GM18909 (cell line): ENCODE measurements at regions not wholly inside any gene's neighbourhood (a gene's known extent, or its start where the extent isn't known, plus 50 kb on each side); places are given as distances from the start of the nearest gene placed in this dataset.
"Not testable (repeated sequence)": the region's sequence is repeated elsewhere in the genome, so short reads cannot be mapped to it uniquely, and the experiment has no call there.

Experiments
- ATAC-seq: cut with Tn5 transposase; IDR thresholded peaks from one replicate; pipeline ENCODE4 v1.9.1; 2021; ENCODE audit warnings: mild to moderate bottlenecking; ENCODE audit not compliant: unreplicated experiment, poor library complexity

- no peak for ATAC-seq
Observed at GRCh38 chr2:19111354-19111753, 247.1 kb downstream of the OSR1 start.

DNA sequence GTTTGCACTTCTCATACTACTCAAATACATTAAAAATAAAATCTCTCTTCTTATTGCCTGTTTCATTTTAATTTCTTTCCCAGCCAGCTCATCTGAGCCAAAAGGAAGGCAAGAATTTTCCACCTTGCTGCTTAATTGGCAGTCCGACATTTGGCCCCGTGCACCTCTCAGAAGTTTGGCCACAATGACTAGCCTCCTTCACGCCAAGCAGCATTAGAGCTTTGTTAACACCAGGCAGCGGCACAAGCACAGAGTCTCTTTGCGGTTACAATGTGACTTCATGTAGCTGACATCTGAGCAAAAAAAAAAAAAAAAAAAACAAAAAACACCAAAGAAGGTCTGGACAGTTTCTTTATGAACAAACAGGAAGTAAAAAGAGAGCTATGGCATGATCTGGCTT, 248.9 kb downstream of the OSR1 start:
- ATAC-seq: no peak

DNA sequence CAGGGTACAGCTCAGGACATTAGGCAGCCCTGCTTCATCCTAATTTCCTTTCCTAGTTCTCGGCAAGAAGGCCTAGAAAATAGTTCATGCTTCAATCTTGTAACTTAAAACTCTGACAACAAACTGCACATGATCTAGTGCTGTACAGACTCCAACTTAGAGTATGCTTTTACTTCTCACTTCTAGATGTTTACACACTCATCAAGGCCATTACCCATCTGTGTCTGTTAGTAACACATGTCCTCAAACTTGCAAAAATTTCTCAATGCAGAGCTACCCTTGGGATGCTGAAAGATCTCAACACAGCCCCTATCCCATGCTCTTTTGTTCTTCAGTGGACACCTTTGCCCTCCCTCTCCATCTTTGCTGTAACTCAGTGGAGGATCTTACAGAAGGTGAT, 252.0 kb downstream of the OSR1 start:
- no peak for ATAC-seq

- no peak for ATAC-seq
Observed at GRCh38 chr2:19104503-19104902, 253.9 kb downstream of the OSR1 start.

- no peak for ATAC-seq
Observed at GRCh38 chr2:19102696-19103423, 255.6 kb downstream of the OSR1 start.

GRCh38 chr2:19101968-19102367, 256.5 kb downstream of the OSR1 start:
- ATAC-seq: no peak

GRCh38 chr2:19100570-19100969, 257.9 kb downstream of the OSR1 start:
- ATAC-seq: no peak

GRCh38 chr2:19099181-19099580, 259.2 kb downstream of the OSR1 start:
- no peak for ATAC-seq

GRCh38 chr2:19098467-19099160, 259.8 kb downstream of the OSR1 start:
- ATAC-seq: no peak

- ATAC-seq: not testable (repeated sequence)
Observed at GRCh38 chr2:19089476-19089875, 268.9 kb downstream of the OSR1 start.

GRCh38 chr2:19086231-19086651, 272.2 kb downstream of the OSR1 start:
- ATAC-seq: no peak

DNA sequence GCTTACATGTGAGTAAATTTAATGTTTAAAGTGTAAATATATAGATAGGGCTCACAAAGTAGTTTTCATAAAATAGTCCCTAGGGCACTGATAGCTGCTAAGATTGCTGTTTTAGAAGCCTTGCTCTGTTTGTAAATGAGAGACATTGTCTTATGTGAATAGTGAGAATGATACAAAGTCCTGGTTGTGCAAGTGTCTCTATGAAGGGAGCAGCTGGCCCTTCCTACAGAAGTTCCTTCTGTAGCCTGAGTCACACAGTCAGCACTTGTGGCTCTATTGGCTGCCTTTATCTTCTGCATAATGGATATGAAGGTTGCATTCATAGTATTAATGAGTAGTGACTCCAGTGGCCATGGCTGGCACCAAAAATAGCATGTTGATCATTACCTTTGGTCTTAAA, 279.7 kb downstream of the OSR1 start:
- ATAC-seq: no peak

DNA sequence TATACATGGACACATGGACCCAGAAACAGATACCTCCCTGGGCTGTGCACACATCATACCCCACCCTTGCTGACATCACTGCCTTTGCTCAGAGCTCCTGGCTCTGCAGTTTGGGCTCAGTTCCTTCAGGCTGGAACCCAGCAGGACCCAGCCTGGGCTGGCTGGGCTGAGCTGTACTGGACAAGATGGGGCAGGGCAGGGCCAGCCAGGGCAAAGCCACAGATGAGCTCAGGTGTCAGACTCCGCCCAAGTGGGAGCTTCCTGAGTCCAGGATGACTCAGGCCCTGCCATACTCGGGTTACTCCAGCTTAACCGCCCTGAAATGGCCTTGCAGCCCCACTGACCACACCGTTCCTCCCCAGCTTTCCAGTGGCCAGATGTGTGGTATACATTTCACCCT, 284.9 kb downstream of the OSR1 start:
- no peak for ATAC-seq

DNA sequence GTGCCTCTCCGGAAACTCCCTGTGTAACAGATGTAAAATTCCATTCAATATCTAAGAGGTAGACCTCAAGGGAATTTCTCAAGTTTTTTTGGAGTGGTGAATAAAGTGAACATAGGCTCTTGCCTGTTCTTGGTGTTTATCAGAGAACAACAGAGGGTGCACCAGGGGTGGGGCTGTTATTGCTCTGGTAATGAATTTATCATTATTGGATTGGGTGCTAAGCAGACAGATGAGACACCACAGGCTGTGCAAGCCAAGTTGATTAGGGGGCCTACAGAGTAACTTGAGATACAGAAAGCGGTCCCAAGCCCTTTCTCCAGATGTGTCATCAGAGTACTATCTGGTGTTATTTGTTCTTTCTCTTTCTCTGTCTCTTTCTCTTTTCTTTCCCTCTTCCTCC, 286.3 kb downstream of the OSR1 start:
- ATAC-seq: no peak

GRCh38 chr2:19070886-19071285, 287.5 kb downstream of the OSR1 start:
- no peak for ATAC-seq

GRCh38 chr2:19068206-19068605, 290.2 kb downstream of the OSR1 start:
- no peak for ATAC-seq

- ATAC-seq: no peak
Observed at GRCh38 chr2:19062370-19062769, 296.1 kb downstream of the OSR1 start.

DNA sequence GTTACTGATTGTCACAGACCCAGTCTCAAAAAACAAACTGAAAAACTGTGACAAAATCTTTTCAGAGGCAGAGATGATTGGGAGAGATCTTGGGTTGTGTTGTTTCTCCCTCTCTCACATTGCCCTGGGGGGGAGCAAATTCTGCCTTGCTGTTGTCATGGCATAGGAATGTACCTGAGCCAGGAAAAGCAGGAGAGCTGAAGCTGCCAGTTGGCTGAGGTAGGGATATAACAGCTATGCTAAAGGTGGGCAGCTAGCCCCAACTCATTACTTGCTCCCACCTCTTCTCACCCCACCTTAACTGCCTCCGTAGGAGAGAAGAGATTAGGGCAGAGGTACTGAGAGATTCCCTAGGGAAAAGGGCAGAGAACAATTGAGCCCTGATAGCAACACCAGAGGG, 299.3 kb downstream of the OSR1 start:
- no peak for ATAC-seq

DNA sequence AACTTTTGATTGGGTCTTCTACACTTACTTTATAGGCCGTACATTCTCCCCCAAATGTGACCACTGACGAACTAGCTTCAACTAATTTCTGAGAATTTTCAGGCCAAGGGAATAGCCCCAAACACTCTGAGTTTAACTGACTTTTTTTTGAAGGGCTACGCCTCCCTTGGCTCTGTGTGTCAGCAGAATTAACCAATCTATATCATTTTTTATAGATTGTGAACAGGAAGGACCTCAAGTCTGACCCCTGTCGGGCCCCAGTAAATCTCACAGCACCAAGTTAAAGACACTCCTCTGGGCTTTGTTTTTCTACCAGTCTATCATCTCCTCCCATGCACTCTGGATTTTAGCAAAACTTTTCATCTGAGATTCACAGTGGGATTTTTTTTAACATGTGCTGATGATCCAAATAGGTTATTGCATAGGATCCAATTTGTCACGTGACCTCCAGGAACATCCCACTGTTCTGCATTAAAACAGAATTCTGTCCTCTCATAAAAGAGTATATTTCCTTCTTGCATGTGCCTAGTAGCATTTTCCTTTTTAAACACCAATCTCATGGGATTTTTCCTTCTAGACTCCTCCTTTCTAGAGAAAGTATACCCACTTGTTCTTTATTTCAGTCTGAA, 307.1 kb downstream of the OSR1 start:
- no peak for ATAC-seq

- no peak for ATAC-seq
Observed at GRCh38 chr2:19050354-19050753, 308.1 kb downstream of the OSR1 start.

GRCh38 chr2:19048593-19049266, 309.7 kb downstream of the OSR1 start:
- ATAC-seq: no peak
